Left cardiac atrium (tissue), 4 donors: ENCODE measurements at regions not wholly inside any gene's neighbourhood (a gene's known extent, or its start where the extent isn't known, plus 50 kb on each side); places are given as distances from the start of the nearest gene placed in this dataset.

Source experiments
- ATAC-seq, 2 donors: fragments of 200-7000 bp; cut with Tn5 transposase; one replicate each; pipeline ENCODE4 v1.9.1; 2020; ENCODE audit warnings: mild to moderate bottlenecking in 2 of 2, moderate library complexity in 2 of 2
- DNase-seq: peaks from one replicate; pipeline ENCODE4 v3.0.0-alpha.2; 2020
- intact Hi-C, 2 donors: fragments of 100-400 bp; cut with DNase I; formaldehyde crosslinking; loops; one replicate each; pipeline versions ENCODE4 v1.14.1 to v1.15.1; 2022 to 2023
- donor health status: DM: no; HTN: yes; CAD: no.
- donor health status: DM: no; HTN: yes; CAD: no; lungs with severe emphysema.
- donor health status: DM: yes; HTN: yes; CAD: no.
- donor health status: Dilated cardiomyopathy.

DNA sequence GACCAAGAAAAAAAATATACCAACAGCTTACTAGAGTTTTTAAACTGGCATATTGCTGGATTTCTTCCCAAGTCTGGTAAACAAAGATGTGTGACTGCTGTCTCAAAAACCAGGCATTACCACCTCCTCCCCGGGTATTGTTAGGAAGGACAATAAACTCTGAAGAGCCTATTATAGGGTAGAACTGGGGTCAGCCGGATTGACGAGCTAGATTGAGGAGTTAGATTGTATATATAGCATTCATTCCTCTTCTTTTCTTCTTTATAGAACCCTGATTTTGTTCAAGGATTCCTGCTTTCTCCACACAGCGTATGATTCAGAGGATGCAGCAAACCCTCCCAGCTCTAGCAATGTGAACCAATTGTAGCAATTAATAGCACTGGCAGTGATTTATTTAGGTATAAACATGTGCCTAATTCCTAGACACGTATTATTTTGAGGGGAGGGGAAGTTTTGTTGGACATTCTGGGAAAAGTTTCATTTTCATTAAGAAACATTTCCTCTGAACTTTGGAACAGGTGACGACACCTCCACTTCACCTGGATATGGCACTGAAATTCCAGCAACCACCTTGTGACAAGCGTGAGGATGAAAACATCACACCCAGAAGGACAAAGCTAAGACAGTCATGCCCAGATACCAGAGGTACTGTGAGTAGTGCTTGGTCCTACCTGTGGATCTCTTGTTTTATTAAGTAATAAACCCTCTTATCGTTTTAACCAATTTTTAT, 679.4 kb upstream of the KIRREL3 start:
- intact Hi-C loops: no loop called here
- DNase-seq (no peak), ATAC-seq (no peak)

- no peak for ATAC-seq
- intact Hi-C loops: no loop called here
- DNase-seq: no peak
Measured at GRCh38 chr11:127678631-127679030, 678.1 kb upstream of the KIRREL3 start.

DNA sequence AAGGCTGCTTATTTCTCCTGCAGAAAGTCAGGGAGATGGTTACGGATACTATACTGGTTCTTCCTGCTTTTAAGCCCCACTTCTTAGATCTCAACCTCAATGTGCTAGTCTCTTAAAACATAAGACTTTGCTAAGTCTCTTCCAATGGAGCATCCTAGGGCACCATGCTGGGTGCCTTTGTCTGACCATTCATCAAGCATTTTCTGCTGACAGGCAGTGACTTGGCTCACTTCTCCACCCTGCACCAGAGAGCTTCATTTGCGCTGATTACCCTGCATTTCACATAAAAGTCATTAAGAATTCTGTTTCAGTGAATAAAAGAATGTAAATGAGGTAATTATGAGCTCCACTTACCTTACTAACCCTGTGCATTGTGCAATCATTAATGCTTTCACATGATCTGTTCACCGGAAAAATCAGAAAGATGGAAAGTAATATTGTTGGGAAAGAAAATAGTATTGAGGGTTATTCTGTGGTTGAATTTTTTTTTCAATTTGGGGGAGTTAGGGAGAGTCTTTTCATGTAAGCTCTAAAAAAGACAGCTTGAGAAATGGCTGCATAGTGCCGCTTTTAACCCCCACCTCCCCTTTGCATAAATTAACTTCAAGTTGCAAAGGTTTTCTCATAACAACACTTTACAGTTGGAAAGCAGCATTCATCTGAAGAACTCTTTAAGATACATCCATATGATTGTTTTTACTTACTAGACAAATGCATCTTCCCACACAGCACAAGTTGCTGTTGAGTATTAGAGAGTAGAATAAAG, 677.3 kb upstream of the KIRREL3 start:
- ATAC-seq: no peak
- intact Hi-C loops: no loop called here
- no peak for DNase-seq

GRCh38 chr11:127675581-127675980, 675.0 kb upstream of the KIRREL3 start:
- intact Hi-C loops: no loop called here
- ATAC-seq (no peak), DNase-seq (no peak)

DNA sequence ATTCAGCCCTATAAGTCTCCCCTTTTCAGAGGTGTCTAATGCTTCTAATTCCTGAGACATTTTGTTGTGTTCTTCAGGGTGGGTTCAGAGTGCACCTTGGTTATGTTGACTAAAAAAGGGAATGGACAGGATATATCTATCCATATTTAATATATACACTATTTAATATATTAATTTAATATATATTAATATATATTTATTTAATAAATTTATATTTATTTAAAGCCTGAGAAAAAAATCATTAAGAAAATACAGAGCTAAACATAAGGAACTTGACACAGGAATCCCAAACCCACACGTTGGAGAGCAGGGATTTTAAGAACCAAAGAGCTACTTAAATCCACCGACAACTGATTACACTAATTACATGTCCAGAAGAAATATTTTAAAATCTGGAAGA, 674.2 kb upstream of the KIRREL3 start:
- DNase-seq (no peak), ATAC-seq (no peak)
- intact Hi-C loops: no loop called here

DNA sequence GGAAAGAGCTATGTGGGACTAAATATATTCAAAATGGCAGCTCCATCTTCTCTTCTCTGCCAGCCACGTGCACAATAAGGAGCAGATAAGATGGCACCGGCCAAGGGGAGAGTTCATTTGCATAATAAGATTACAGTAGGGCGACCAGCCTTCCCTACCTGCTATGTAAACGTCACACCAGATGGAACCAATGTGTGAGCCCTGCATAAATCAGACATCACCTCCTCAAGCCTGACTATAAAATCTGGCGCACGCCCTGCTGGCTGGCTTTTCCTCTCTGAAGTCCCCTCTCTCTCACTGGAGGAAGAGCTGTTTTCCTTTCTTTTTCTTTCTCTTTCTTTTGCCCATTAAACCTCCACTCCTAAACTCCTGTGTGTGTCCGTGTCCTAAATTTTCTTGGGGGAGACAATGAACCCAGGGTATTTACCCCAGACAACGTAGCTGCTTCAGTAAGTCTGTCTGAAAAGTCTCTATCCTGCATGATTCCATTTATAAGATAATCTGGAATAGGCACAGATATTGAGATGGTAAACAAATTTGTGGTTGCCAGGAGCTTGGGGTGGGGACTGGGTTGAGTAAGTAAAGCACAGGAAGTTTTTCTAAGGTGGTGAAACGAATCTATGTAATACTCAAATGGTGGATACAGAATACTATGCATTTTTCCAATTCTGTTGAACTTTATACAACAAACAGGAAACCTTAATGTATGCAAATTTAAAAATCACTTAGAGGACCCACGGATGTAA, 670.0 kb upstream of the KIRREL3 start:
- ATAC-seq (no peak), DNase-seq (no peak)
- intact Hi-C loops: no loop called here

- intact Hi-C loops: no loop called here
- no peak for ATAC-seq
- no peak for DNase-seq
Measured at GRCh38 chr11:127656116-127656836, 655.7 kb upstream of the KIRREL3 start.

DNA sequence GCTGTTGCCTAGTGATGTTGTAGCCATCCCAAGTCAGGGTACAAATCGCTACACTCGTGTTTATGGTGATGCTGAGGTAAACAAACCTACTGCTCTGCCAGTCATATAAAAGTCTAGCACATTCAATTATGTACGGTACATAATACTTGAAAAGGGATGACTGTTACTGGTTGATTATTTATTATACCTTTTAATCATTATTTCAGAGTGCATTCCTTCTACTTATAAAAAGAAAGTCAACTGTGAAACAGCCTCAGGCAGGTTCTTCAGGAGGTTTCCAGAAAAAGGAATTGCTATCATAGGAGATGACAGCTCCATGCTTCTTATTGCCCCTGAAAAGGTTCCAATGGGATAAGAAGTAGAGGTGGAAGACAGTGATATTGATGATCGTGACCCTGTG, 652.5 kb upstream of the KIRREL3 start:
- ATAC-seq (no peak), DNase-seq (no peak)
- intact Hi-C loops: no loop called here

DNA sequence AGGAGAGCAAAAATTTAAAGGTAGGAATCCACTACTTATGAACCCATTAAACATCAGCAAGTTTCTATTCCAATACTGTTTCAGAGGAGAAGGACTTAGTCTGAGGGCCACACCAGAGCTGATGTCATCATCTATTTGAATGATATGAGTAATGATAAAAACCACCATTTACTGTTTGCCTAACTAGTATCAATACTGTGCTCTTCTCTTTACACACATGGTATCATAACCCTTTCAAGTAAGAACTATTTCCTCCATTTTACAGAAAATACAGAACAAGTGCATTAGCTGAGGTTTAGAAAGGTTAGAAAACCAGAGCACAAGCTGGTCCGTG, 651.3 kb upstream of the KIRREL3 start:
- intact Hi-C loops: no loop called here
- DNase-seq: no peak
- ATAC-seq: no peak

DNA sequence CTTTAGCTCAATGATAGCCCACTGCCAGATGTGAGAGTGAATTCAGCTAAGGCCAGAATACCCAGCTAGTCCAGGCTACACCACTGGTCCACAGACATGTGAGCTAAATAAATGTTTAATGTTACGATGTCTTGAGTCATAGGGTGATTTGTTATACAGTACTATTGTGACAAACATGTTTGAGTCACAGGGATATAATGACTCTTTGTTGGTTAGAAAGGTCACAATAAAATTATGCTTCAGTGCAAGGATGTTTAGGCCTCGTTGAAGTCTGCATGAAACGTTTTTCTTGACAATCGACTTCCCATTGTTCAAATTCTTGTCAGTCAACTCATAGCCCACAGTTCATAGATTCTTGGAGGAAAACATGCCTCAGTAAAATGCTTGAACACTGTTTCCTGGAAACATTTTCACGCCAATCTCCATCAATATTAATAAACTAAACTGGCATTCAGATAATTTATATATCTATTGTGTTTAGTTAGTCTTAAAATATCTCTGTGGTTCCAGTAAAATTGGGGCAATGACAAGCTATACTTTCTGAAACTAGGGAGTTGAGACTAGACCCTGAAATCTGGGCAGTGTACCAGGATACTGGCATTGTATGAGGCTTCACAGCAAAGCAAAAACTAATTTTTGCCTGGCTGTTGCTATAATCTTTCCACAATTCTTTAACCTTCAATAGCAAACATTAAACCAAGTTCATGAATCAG, 650.8 kb upstream of the KIRREL3 start:
- ATAC-seq (no peak), DNase-seq (no peak)
- intact Hi-C loops: no loop called here

GRCh38 chr11:127649958-127650357, 649.4 kb upstream of the KIRREL3 start:
- intact Hi-C loops: no loop called here
- ATAC-seq: no peak
- no peak for DNase-seq

DNA sequence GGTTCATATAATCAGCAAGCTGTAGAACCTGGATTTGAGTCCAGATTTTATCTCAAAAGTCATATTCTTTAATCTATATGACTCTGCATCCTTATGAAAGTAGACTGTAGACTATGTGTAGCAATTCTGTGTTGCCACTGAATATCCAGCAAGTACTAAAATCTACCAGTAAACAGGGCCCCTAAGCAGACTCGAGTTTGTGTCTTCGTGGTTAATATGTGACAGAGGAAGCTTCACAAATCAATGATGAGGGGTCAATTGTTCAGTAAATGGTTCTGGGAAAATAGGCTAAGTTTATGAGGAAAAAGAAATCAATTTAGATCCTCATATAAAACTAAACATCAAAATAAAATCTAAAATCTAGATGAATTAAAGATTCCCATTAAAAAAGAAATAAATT, 648.5 kb upstream of the KIRREL3 start:
- DNase-seq (no peak), ATAC-seq (no peak)
- intact Hi-C loops: no loop called here

DNA sequence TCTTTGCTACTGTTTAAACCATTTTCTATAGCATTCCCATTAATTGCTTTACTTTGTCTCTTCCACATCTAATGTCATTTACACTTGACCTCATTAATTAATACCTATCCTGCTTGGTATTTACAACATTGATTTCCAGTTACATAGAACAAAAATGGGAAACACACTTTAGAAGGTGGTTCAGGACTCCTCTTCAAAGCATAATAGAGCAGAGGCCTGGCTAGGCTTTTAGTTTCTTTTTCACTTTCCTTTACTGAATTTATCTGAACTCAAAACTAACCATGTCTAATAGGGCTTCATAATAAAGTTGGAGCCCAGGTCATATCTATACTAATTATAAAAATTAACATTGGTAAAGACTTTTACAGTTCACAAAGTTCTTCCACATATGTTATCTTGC, 648.0 kb upstream of the KIRREL3 start:
- ATAC-seq: no peak
- intact Hi-C loops: no loop called here
- no peak for DNase-seq

DNA sequence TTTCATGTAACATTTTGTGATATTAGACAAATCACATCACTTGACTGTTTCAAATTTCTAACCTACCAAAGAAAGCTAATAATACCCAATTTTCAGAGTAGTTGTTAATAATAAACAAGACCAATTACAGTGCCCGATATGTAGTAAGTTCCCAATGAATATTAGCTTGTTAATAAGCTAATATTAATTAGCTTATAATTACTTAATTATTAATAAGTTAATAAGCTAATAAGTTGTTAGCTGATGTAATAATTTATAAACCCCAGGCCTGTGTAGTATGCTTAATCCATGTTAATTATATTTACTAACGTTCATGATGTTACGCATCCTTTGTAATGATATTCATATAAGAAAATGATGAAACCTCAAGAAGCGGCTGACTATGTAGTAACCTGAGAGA, 643.8 kb upstream of the KIRREL3 start:
- DNase-seq (no peak), ATAC-seq (no peak)
- intact Hi-C loops: no loop called here

- DNase-seq (no peak), ATAC-seq (no peak)
- intact Hi-C loops: no loop called here
Measured at GRCh38 chr11:127643268-127644058, 642.9 kb upstream of the KIRREL3 start.

DNA sequence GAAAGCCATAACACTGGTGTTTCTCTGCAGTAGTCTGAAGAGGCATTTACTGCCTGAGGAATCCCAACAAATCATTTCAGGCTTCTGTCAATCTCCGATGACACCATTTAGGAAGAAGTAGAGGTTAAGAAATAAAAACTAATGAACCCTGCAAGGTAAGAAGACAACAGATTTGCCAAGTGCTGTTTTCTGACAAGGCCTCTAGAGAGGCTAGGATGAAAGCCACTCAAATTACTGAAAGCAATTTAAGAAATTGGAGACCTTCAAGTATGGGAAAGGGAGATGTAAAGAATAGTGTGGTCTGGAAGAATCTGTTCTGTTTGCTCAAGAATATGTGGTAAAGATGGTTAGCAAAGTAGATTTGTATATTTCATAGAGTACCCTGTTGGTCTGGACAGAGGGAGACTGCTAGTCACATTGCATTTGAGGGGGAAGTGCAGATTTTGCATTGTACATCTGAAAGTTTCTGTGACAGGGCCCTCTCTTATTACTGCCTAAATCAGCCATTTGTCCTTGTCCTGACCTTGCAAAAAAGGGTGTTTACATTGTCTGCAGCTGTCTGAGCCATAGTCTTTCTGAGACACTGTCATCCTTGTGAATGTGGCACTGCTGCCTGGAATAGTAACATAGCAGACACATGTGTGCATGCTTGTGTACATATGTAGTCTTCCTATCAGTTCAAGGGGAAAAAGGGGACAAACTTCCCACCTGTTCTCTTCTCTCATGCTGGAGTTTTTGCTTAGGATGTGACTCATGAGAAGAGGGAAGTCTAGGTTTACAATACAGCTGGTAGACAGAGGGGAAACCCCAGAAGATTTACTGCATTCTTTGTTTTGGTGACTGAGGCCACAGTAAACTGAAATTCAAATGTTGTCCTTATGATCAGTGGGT, 640.2 kb upstream of the KIRREL3 start:
- no peak for DNase-seq
- ATAC-seq: no peak
- intact Hi-C loops: no loop called here

DNA sequence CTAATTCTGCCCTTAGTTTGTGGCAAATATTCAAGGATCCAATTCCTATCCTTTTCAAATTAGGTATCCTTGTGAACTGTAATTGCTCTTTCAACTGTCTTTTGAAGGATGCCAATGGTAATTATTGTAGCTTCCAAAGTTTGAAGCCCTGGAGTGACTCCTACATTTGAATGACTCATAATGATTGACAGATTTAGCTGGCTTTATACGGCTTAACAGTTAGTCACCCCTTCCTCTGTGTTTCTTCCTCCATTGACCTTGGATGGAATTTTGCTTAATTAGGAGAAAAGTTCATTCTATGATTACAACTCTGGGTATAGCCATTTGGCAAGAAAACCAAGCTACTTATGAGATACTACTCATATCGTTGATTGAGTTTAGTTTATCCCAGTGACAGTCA, 639.3 kb upstream of the KIRREL3 start:
- DNase-seq (no peak), ATAC-seq (no peak)
- intact Hi-C loops: no loop called here
